Choroid plexus epithelial cell (primary cell): ENCODE measurements at regions not wholly inside any gene's neighbourhood (a gene's known extent, or its start where the extent isn't known, plus 50 kb on each side); places are given as distances from the start of the nearest gene placed in this dataset.

Experiments
- DNase-seq: peaks from one replicate; pipeline ENCODE4 v3.0.0-alpha.2; 2010; ENCODE audit warnings: low read depth
- H3K4me3 ChIP-seq: 2 replicates; pipeline ENCODE4 v1.5.1; 2011; ENCODE audit warnings: low read depth, mild to moderate bottlenecking, control low read depth, low read length, moderate library complexity
- CTCF ChIP-seq: conservative IDR thresholded peaks from 2 replicates; pipeline ENCODE4 v1.5.1; 2011; ENCODE audit warnings: low read depth, mild to moderate bottlenecking, control low read depth, inconsistent platforms, low read length, moderate library complexity

GRCh38 chr7:51965454-51965853, 648.8 kb upstream of the COBL start:
- TF ChIP-seq CTCF, result no peak
- no peak overlapping the region for H3K4me3 ChIP-seq
- no peak for DNase-seq

DNA sequence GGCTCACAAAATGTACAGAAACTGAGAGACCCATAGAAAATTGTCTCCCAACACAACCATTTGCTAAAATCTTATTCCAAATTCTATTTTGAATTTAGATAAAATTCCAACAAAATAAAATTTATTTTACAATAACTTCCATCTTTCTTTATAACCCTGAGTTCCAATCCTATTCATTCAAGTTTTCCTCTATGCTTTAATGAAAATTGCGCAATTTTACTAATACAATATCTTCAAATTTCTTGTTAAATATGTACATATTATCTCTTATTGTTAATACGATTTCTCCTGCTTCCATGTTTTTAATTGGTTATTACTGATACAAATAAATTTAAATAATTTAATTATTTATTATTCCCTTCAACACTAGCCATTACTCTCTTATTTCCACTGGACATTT, 645.2 kb upstream of the COBL start:
- TF ChIP-seq CTCF, result no peak

GRCh38 chr7:51950813-51951212, 634.2 kb upstream of the COBL start:
- peak; percentile 5 for DNase-seq
- no peak overlapping the region for H3K4me3 ChIP-seq
- TF ChIP-seq CTCF, result no peak

More for the DNA sequence above, 645.2 kb upstream of the COBL start:
- no peak overlapping the region for H3K4me3 ChIP-seq
- DNase-seq, result no peak

GRCh38 chr7:51949726-51950644, 633.4 kb upstream of the COBL start:
- no peak overlapping the region for H3K4me3 ChIP-seq
- no peak for DNase-seq
- TF ChIP-seq CTCF, result no peak

DNA sequence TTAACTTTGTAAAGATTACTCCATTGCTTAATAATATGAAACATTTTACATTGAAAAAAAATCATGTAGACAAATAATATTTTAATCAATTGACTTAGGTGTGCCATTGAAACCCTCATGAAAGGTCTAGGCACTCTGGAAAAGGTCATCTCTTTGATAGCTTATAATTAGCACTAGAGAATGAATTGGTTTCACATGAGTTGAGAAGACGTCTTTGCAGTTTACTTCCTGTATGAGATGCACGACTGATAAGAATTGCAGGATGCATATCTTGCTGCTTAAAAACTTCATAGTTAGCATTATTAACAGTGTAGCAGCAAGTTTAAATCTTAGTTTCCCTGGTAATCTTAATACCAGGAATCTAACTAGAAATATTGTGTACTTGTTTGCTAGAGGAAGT, 614.2 kb upstream of the COBL start:
- no peak overlapping the region for H3K4me3 ChIP-seq
- no peak for TF ChIP-seq CTCF
- no peak for DNase-seq

DNA sequence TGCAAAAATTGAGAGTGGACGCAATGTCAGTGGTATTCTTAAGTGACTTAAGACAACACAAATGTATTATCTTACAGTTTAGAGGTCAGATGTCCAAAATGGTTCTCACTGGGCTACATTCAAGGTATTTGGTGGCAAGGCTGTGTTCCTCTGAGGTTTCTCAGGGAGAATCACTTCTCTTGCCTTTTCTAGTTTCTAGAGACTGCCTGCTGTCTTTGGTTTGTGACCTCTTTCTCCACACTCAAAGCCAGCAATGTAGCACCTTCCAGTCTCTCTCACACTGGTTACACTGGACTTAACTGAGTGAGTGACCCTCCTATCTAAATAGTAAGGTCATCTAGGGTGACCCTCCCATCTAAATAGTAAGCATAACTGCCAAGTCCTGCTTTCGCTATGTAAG, 613.2 kb upstream of the COBL start:
- no peak for TF ChIP-seq CTCF
- no peak for DNase-seq
- no peak overlapping the region for H3K4me3 ChIP-seq

DNA sequence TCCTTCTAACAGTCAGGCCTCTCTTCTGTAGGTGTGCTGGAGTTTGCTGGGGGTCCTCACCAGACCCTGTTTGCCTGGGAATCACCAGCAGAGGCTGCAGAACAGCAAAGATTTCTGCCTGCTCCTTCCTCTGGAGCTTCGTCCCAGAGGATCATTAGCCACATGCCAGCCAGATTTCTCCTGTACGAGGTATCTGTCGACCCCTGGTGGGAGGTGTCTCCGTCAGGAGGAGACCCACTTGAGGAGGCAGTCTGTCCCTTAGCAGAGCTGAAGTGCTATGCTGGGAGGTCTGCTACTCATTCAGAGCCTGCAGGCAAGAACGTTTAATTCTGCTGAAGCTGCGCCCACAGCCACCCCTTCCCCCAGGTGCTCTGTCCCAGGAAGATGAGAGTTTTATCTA, 611.1 kb upstream of the COBL start:
- no peak for DNase-seq
- H3K4me3 ChIP-seq, result no peak overlapping the region
- no peak for TF ChIP-seq CTCF
